Fibroblast of villous mesenchyme (primary cell): ENCODE measurements at regions not wholly inside any gene's neighbourhood (a gene's known extent, or its start where the extent isn't known, plus 50 kb on each side); places are given as distances from the start of the nearest gene placed in this dataset.
A peak's percentile ranks its signal among the peaks of the same experiment; 100 is the strongest.

ENCODE experiments used
- DNase-seq: peaks from one replicate; pipeline ENCODE4 v3.0.0-alpha.2; 2010; ENCODE audit warnings: low read depth
- H3K4me3 ChIP-seq: 2 replicates; pipeline ENCODE4 v1.5.1; 2011; ENCODE audit warnings: low read depth, mild to moderate bottlenecking, low read length
- TF ChIP-seq, protein P1 (sequence below): IDR thresholded peaks from 2 replicates; pipeline ENCODE4 v1.5.1; 2012; ENCODE audit warnings: low read depth, mild to moderate bottlenecking, low read length; ENCODE audit not compliant: insufficient read depth

DNA sequence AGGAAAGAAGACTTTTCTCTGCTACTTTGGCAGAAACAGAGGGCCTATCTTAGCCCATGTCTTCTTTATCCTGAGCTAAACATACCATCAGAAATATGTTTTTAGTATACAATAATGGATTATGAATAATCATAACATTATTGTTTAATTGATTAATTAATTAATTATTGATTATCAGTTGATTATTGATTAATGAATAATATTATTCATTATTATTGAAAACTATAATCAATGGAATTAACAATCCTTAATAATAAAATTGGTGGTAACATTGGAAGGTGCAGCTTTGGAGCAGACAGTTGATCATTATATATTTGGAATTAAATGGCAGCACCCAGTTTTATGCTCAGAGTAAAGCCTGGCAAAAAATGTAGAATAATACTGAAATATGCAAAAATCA is 655.9 kb upstream of the ARGLU1 start:
- no peak overlapping the region for H3K4me3 ChIP-seq
- TF ChIP-seq, protein P1, sequence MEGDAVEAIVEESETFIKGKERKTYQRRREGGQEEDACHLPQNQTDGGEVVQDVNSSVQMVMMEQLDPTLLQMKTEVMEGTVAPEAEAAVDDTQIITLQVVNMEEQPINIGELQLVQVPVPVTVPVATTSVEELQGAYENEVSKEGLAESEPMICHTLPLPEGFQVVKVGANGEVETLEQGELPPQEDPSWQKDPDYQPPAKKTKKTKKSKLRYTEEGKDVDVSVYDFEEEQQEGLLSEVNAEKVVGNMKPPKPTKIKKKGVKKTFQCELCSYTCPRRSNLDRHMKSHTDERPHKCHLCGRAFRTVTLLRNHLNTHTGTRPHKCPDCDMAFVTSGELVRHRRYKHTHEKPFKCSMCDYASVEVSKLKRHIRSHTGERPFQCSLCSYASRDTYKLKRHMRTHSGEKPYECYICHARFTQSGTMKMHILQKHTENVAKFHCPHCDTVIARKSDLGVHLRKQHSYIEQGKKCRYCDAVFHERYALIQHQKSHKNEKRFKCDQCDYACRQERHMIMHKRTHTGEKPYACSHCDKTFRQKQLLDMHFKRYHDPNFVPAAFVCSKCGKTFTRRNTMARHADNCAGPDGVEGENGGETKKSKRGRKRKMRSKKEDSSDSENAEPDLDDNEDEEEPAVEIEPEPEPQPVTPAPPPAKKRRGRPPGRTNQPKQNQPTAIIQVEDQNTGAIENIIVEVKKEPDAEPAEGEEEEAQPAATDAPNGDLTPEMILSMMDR: no peak
- no peak for DNase-seq

DNA sequence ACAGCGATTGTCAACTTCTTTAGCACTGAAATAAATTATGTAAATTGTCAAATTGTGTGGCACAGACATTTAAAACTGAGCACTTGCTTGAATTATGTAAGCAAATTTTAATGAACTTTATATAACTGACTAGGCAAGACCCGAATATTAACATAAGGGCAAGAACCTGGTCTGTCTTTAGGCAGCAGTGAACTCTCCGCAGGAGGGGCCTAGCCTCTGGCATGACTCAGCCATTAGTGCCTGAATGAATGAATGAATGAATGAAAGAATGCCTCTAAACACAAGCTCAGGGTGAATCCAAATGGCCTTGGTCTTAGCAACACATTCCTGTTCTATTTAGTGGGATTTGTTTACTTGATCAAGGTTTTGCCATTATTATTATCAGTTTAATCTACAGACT is 654.7 kb upstream of the ARGLU1 start:
- TF ChIP-seq, protein P1: no peak
- H3K4me3 ChIP-seq: no peak overlapping the region
- no peak for DNase-seq

DNA sequence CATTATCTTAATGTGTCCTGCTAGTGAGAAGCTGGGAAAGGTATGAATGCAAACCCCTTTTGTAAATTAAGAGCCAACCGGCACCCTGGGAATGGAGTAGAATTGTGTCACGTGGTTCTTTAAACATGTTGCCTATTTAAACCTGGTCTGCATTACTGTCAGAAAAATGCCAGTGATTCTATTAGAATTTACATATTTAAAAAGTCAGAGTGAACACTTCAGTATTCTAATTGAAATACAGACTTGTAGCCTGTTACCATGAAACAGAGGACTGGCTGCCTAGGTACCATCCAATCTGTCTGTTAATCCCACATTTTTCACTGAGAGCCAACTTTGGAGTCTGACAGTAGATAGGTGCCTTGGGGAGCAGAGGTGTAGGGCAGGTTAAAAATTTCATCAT is 652.3 kb upstream of the ARGLU1 start:
- no peak overlapping the region for H3K4me3 ChIP-seq
- DNase-seq: no peak
- TF ChIP-seq, protein P1: no peak

DNA sequence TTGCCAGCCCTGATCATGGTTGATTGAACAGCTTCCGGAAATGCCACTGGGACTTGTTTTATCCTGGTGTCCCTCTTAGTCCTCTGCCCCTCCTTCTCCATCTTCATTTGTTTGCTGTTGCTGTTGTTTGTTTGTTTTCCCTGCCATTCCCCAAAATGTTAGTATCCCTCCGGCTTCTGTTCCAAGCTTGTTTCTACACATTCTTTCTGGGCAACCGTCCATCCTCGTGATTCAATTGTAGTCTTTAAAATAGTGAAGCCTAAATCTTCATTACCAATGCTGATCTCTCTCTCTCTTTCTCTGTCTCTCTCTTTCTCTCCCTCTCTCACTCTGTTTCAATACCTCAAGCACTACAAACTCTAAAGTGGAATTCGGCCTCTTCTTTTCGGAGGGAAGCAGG is 649.3 kb upstream of the ARGLU1 start:
- TF ChIP-seq, protein P1: no peak
- no peak for DNase-seq
- no peak overlapping the region for H3K4me3 ChIP-seq

DNA sequence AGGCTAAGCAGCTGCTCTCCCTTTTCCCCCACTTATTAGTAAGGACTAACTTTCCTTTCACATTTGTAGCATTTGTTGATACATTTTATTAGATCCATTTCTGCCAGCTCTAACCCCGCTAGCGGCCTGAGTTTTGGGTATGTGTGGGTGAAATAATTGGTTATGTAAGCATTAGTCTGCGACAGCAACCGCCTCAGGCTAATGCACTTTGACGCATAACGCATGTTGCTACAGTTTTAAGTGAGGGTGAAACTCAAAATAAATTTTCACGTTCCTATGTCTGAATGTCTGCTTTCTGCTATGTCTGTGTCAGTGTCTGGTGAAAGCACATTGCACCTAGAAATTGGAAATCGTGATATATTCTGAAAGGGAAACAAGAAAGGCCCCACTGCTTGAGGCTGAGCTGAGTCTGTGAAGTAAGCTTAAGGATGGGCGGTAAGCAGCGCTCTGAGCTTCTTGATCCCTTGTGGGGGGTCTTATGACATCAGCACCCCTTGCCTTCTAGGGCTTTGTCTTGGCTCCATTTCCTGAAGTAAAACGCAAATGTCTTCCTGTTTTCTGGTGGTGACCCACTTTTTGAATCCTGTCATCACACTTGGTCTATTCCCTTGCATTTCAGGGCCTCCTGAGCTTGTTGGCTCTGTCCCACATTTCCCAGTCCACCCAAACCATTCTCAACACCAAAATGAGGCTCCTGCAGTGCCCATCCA is 648.3 kb upstream of the ARGLU1 start:
- no peak for DNase-seq
- no peak overlapping the region for H3K4me3 ChIP-seq
- TF ChIP-seq, protein P1: no peak

DNA sequence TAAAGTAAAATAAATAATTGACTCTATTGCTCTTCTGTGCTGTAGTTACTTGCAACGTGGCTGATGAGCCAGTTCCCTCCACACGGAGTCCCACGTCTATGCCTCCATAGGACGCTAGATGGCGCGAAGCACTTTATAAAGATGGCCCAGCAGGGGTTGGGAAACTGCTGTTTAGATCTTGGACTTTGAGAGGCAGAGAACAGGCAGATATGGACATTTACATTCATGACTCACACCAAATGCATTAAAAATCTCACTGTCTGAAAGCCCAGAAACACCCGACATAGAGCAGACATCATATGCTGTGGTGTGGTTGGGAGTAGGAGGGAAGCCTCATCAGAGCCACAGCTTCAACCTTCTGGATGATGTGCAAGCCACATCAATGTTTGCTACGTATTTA is 643.1 kb upstream of the ARGLU1 start:
- H3K4me3 ChIP-seq: peak overlapping the region; percentile 3
- TF ChIP-seq, protein P1: peak; percentile 98
- DNase-seq: peak; percentile 97

DNA sequence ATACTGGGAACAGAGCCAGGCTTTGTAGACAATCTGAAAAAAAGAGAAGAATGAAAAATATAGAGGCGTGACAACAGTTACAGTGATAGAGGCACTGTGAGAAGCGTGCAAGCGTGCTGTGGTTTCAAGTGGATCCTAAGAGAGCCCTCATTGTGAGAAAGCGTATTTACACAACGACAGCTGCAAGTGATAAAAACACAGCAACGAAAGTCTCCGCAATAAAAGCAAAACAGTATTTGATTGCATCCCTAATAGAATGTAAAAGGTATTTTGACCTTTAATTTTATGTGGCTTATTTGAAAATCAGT is 642.7 kb upstream of the ARGLU1 start:
- H3K4me3 ChIP-seq: peak overlapping the region; percentile 3
- TF ChIP-seq, protein P1: no peak
- peak; percentile 67 for DNase-seq
